Embryonic facial prominence (tissue), 1 donor: ENCODE measurements at regions not wholly inside any gene's neighbourhood (a gene's known extent, or its start where the extent isn't known, plus 50 kb on each side); places are given as distances from the start of the nearest gene placed in this dataset.

Source experiments
- DNase-seq: peaks from one replicate; pipeline ENCODE4 v3.0.0-alpha.2; 2016; ENCODE audit errors: extremely low spot score

- DNase-seq, result no peak
Observed at GRCh38 chr5:61823781-61824180, 482.2 kb upstream of the KIF2A start.

GRCh38 chr5:61824396-61824795 is 481.6 kb upstream of the KIF2A start:
- no peak for DNase-seq

GRCh38 chr5:61827445-61827975 is 478.5 kb upstream of the KIF2A start:
- DNase-seq, result no peak

- DNase-seq, result no peak
Observed at GRCh38 chr5:61828856-61829255, 477.1 kb upstream of the KIF2A start.

GRCh38 chr5:61831736-61832135 is 474.3 kb upstream of the KIF2A start:
- no peak for DNase-seq

GRCh38 chr5:61837788-61838187 is 468.2 kb upstream of the KIF2A start:
- no peak for DNase-seq

GRCh38 chr5:61840361-61840760 is 465.6 kb upstream of the KIF2A start:
- DNase-seq, result no peak

GRCh38 chr5:61842840-61843239 is 463.2 kb upstream of the KIF2A start:
- no peak for DNase-seq

- DNase-seq, result no peak
Observed at GRCh38 chr5:61850696-61851095, 455.3 kb upstream of the KIF2A start.

- DNase-seq, result no peak
Observed at GRCh38 chr5:61854531-61854930, 451.5 kb upstream of the KIF2A start.

GRCh38 chr5:61860978-61861377 is 445.0 kb upstream of the KIF2A start:
- DNase-seq, result no peak

GRCh38 chr5:61866930-61867329 is 439.1 kb upstream of the KIF2A start:
- DNase-seq, result no peak

GRCh38 chr5:61869333-61869732 is 436.7 kb upstream of the KIF2A start:
- DNase-seq, result no peak

GRCh38 chr5:61878471-61878870 is 427.5 kb upstream of the KIF2A start:
- no peak for DNase-seq

GRCh38 chr5:61881821-61882487 is 424.1 kb upstream of the KIF2A start:
- DNase-seq, result no peak

- no peak for DNase-seq
Observed at GRCh38 chr5:61882901-61883500, 423.0 kb upstream of the KIF2A start.

- no peak for DNase-seq
Observed at GRCh38 chr5:61884252-61884855, 421.7 kb upstream of the KIF2A start.

- DNase-seq, result no peak
Observed at GRCh38 chr5:61886214-61886613, 419.8 kb upstream of the KIF2A start.

- DNase-seq, result no peak
Observed at GRCh38 chr5:61887271-61887670, 418.7 kb upstream of the KIF2A start.

- no peak for DNase-seq
Observed at GRCh38 chr5:61894046-61894445, 412.0 kb upstream of the KIF2A start.

GRCh38 chr5:61896811-61897210 is 409.2 kb upstream of the KIF2A start:
- no peak for DNase-seq

- DNase-seq, result no peak
Observed at GRCh38 chr5:61897251-61897650, 408.8 kb upstream of the KIF2A start.

- no peak for DNase-seq
Observed at GRCh38 chr5:61901997-61902396, 404.0 kb upstream of the KIF2A start.
